ENCODE measurements at regions not wholly inside any gene's neighbourhood (a gene's known extent, or its start where the extent isn't known, plus 50 kb on each side); places are given as distances from the start of the nearest gene placed in this dataset.

GRCh38 chrX:936979-937769, 275.3 kb downstream of the CRLF2 start:
- Histone ChIP-seq H3K36me3 (ENCODE audit: insufficient read depth, low read length, poor library complexity, severe bottlenecking) (no peaks in the 10 kb centered on the region), H3K27me3 (replicated peaks; ENCODE audit: insufficient read depth, low read depth, low read length, poor library complexity) (no peaks in the 10 kb centered on the region), H3K4me1 (ENCODE audit: insufficient read depth, low read length, poor library complexity, severe bottlenecking) (no peaks in the 10 kb centered on the region), H3K27ac (ENCODE audit: low read depth, low read length, poor library complexity, severe bottlenecking) (no peak overlapping the region), H3K9me3 (ENCODE audit: low read depth, low read length, poor library complexity, severe bottlenecking) (no peaks in the 10 kb centered on the region), H3K4me3 (ENCODE audit: low read depth, low read length, poor library complexity, severe bottlenecking) (no peak overlapping the region)
- BruUV-seq (replicated peaks) = no TSS peak
- DNase-seq (ENCODE audit: low spot score) = no peak
- TF ChIP-seq EZH2 (IDR thresholded peaks at IDR 0.05; ENCODE audit: borderline replicate concordance, low read depth, low read length, poor library complexity, severe bottlenecking) (no peak), CTCF (conservative IDR thresholded peaks at IDR 0.05; ENCODE audit: low read depth, low read length) (no peak)
- intact Hi-C loops (cut with micrococcal nuclease; ENCODE audit: unreplicated experiment) = no loop called here
- ChIA-PET CTCF (no interaction called here), POLR2A (ENCODE audit: low non-redundant PET) (no interaction called here)

- no TSS peak for BruUV-seq (replicated peaks)
- H3K9me3 ChIP-seq (ENCODE audit: low read depth, low read length, poor library complexity, severe bottlenecking) = peaks cover 3% of the 10 kb centered on the region
- ChIA-PET POLR2A (ENCODE audit: low non-redundant PET) (no interaction called here), CTCF (no interaction called here)
- H3K4me1 ChIP-seq (ENCODE audit: insufficient read depth, low read length, poor library complexity, severe bottlenecking) = no peaks in the 10 kb centered on the region
- H3K36me3 ChIP-seq (ENCODE audit: insufficient read depth, low read length, poor library complexity, severe bottlenecking) = no peaks in the 10 kb centered on the region
- H3K27ac ChIP-seq (ENCODE audit: low read depth, low read length, poor library complexity, severe bottlenecking) = no peak overlapping the region
- TF ChIP-seq CTCF (conservative IDR thresholded peaks at IDR 0.05; ENCODE audit: low read depth, low read length) (no peak), EZH2 (IDR thresholded peaks at IDR 0.05; ENCODE audit: borderline replicate concordance, low read depth, low read length, poor library complexity, severe bottlenecking) (no peak)
- intact Hi-C loops (cut with micrococcal nuclease; ENCODE audit: unreplicated experiment) = no loop called here
- no peaks in the 10 kb centered on the region for H3K27me3 ChIP-seq (replicated peaks; ENCODE audit: insufficient read depth, low read depth, low read length, poor library complexity)
- DNase-seq (ENCODE audit: low spot score) = no peak
- H3K4me3 ChIP-seq (ENCODE audit: low read depth, low read length, poor library complexity, severe bottlenecking) = no peak overlapping the region
These were observed 278.8 kb downstream of the CRLF2 start for GRCh38 chrX:933611-934010.

GRCh38 chrX:928606-929005, 283.8 kb downstream of the CRLF2 start:
- no peak overlapping the region for H3K4me3 ChIP-seq (ENCODE audit: low read depth, low read length, poor library complexity, severe bottlenecking)
- ChIA-PET CTCF (no interaction called here), POLR2A (ENCODE audit: low non-redundant PET) (no interaction called here)
- H3K4me1 ChIP-seq (ENCODE audit: insufficient read depth, low read length, poor library complexity, severe bottlenecking) = no peaks in the 10 kb centered on the region
- no peak overlapping the region for H3K27ac ChIP-seq (ENCODE audit: low read depth, low read length, poor library complexity, severe bottlenecking)
- no TSS peak for BruUV-seq (replicated peaks)
- peaks cover 5% of the 10 kb centered on the region for H3K9me3 ChIP-seq (ENCODE audit: low read depth, low read length, poor library complexity, severe bottlenecking)
- H3K36me3 ChIP-seq (ENCODE audit: insufficient read depth, low read length, poor library complexity, severe bottlenecking) = no peaks in the 10 kb centered on the region
- TF ChIP-seq EZH2 (IDR thresholded peaks at IDR 0.05; ENCODE audit: borderline replicate concordance, low read depth, low read length, poor library complexity, severe bottlenecking) = no peak
- no peak for TF ChIP-seq CTCF (conservative IDR thresholded peaks at IDR 0.05; ENCODE audit: low read depth, low read length)
- intact Hi-C loops (cut with micrococcal nuclease; ENCODE audit: unreplicated experiment) = no loop called here
- no peak for DNase-seq (ENCODE audit: low spot score)
- H3K27me3 ChIP-seq (replicated peaks; ENCODE audit: insufficient read depth, low read depth, low read length, poor library complexity) = no peaks in the 10 kb centered on the region

Measured in A673 (cell line).